ENCODE measurements at regions not wholly inside any gene's neighbourhood (a gene's known extent, or its start where the extent isn't known, plus 50 kb on each side); places are given as distances from the start of the nearest gene placed in this dataset.

DNA sequence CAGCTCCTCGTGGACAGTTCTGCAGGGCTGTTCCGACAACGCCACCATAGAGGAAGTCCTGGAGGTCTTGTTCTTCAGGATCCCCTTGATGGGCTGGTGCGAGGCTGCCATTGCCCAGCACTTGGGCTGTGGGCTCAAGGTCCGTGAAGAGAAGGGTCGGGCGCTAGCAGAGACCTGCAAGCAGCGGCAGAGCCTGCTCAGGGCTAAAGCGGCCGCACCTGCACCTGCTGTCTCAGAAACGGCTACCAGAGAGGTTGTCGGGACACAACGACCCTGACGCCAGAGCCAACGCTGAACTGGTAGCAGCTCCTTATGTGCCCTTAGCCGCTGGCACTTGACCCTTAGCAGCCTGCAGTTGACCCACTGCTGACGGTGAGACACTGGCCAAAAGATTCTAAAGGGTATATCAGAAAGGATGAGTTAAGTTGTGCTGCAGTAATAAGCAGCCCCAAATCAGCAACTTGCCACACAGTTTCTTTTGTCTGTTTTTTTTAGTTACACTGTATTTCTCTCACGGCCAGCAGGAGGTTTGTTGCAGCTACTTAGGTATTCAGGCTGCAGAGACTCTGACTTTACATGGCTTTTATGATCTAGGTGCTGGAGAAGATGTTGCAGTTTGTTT is 55.5 kb upstream of the ST6GAL2 start:
- no peak for DNase-seq

DNA sequence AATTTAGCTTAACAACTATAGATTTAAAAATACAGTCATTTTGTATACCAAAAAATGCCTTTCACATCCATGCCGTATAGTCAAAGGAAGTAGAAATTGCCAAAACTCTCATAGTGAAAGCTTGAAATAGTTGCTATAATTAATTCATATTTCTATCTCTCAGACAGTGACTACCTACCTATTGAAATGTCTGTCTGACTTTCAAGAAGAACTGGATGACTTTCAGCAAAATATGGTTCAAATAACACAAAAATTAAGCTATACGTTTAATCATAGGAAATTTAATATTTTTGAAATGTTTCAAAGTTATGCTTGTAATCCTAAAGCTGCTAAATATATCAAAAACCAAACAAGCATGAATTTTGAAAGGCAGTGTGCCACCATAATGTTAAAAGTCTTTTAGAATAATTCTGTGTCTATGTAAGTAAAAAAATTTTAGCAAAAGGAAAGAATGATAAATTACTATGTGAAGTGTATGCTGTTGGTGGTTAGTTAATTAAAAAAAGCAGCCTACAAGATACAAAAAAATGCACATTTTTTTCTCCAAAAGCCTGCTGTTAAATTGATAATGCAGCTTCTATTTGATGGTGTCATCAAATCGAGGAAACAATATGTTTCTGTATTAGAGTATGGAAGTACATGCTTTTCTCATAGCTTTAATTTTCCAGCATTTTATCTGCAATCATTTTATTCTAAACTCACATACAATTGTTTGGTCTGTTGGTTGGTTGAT is 57.7 kb upstream of the ST6GAL2 start:
- no peak for DNase-seq

DNA sequence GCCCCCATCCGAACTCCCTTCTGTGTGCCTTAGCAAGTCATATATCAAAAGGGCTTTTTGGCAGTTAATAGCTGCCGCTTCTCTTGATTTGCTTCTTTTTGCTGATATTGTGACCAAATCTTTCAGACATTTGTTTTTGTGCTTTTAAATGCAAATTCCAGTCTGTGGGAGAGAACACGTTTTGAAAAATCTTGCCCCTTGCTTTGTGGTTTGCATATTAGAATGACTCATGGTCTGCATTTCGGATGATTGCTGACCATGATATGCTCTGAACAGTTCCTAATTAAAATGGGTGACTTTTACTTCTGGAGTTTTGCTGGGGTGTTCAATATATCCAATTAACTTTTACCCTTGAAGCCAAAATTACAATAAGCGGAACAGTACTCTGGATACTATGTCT is 58.2 kb upstream of the ST6GAL2 start:
- DNase-seq = no peak

DNA sequence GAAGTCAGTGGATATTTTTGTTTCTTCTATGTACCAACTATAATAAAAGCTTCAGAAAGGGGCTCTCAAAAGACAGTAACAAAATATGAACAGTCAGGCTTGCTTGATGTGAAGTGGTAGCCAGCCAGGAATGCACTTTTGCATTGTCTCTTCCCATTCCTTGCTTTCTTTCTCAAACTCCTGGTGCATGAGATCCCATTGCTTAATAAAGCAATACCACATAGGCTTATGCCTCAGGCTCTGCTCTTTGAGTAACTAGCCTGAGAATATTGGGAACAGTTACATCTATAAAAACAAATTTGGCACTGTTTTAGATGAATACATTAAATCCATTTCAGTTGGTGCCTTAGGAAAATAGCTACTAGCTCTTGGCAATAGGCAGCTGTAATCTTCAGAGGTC is 62.6 kb upstream of the ST6GAL2 start:
- no peak for DNase-seq

DNA sequence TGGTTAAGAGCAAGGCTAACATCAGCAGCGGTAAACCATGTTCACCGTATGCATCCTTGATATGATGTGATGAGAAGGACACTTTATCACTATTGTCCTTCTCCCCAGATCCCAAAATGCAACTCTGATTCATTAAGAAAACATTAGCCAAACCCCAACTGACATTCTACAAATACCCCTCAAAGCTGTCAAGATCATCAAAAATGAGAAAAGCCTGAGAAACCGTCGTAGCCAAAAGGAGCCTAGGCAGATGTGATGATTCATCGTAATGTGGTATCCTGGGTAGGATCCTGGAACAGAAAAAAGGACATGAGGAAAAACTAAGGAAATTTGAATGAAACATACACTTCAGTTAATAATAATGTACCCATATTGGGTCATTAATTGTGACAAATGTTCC is 67.3 kb upstream of the ST6GAL2 start:
- DNase-seq = no peak

DNA sequence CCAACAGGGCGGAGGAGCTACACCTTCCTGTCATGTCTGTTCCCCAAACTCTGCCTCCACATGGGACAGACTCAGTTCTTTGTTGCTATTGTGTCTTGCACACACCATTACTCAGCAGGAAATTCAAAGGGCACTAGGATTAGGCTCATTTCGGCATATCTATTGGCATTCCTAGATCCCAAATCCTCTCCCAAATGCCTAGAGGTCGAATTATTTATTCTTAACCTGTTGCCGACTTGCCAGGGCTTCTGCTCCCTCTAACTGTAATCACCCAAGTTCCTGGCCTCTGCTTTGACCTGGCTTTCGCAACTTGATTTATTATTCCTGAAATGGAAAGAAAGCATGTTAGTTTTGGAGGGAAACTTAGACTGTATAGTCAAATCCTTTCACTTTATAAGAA is 67.8 kb upstream of the ST6GAL2 start:
- no peak for DNase-seq

DNA sequence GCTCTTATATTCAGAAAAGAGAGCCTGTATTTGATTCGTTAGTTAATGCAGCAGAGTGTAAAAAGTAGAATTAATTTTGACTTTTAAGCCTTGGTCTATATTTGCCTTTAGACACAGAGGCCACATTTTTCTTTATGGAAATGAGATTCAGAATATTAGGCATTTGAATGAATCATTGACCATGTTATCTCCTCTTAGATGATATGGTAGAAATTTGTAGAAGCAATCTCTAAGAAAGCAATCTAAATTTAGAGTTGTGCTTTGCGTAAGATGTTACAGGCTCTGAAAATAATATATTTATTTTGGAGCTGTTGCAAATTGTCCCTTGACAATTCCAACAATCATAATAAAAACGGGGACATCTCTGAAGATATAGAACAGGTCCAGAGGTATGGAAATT is 68.3 kb upstream of the ST6GAL2 start:
- DNase-seq = no peak

DNA sequence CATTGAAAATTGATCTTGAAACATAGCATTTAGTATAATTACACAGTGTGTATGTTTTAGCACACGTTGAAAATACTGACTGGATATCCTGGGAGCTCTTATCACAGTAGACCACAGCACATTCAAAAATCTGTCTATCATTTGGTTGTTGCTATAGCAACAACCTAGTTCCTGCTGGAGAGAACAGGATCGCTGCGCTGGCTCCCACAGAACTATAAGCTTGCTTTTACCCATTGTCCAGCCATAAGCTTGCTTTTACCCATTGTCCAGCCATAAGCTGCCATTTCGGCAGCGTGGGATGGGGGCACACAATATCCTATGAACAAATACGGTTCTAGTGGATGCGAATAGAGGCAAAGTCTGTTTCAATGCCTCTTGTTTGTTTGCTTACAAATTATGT is 70.4 kb upstream of the ST6GAL2 start:
- peak in 4 of 58 donors; percentile 3 to 11 (median 6) for DNase-seq

DNA sequence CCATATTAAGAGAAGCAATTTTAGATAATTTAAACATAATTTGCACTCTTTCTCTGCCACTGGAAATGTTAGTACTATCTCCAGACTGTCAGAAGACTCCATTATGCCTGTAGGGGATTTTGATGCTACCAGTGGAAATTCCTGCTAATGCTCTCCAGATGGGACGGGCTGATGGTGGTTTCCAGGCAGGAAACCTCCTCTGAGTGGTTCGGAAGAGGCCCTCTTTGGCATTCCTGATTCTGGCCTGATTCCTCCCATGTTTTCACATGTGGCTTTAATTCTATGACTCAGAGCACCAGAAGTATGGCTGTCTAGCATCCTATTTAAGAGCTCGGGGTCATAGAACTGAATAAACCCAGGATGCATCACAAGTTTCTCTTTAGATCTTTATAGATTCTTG is 70.9 kb upstream of the ST6GAL2 start:
- DNase-seq = no peak

DNA sequence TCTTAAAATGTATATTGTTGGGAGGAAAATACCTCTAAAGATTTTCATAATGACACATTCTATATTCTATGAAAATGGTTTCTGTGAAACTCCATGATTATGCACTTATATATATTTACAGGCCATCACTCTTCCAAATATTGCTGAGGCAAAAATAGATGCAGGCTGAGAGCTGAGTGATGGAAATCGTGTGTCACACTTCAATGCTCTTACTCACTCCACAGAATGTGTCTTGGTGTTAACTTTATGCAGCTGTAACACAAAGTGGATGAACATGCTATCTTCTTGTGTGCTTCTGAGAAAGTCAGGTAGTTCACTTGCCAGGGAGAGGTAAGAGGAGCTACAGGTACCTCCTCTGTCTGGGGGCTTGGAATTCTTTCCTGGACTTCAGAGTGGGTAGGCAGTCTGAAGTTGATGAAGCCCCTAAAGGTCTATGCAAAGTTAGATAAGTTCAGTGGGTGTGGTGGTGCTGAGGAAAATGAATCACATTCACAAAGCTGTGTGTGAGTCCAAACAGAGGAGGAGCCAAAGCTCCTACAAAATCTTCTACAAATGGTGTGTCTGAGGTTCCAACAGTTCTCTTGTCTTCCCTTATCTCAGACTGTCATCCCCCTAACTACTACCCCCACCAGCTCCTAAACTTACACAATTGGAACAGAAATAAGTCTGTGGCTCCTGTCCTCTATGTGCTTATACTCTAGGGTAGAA is 74.2 kb upstream of the ST6GAL2 start:
- DNase-seq = peak in 1 of 58 donors; percentile 11

DNA sequence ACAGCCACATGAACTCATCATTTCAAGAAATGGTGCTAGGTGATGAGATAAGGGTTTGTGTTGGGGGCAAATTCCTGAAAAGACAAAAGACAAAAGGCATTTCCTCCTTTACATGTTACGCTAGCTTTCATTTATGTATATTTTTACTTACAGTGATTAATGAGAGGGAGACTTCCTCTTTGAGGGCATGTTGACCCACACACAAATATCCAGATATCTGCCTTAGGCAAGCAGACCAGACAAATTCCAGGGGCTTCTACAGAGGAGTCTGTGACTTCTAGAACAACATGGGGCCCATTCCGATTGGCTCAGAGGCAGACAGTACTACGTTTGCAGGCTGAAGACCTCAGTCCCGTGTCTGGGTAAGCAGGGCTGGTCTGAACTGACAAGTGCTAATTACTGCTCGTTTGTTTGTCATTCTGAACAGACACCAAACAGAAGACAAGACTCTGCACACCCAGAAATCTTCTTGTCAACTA is 74.8 kb upstream of the ST6GAL2 start:
- DNase-seq = no peak

DNA sequence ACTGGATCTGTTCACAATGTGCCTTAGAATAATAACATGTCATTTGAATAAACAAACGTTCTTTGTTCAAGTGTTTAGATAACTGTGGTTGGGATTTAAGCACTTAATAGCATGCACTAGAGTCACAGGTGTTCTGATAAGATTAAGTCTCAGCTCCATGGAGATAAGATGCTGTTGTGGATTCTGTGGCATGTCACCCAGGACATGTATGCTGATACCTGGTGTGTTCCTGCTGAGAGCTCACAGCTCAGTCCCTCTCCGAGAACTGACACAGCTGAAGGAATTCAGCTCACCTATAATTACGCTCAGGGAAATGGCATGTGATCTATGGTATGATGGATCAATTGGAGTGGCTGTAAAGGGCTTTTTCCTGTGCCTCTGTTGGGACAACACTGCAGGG is 75.4 kb upstream of the ST6GAL2 start:
- no peak for DNase-seq

DNA sequence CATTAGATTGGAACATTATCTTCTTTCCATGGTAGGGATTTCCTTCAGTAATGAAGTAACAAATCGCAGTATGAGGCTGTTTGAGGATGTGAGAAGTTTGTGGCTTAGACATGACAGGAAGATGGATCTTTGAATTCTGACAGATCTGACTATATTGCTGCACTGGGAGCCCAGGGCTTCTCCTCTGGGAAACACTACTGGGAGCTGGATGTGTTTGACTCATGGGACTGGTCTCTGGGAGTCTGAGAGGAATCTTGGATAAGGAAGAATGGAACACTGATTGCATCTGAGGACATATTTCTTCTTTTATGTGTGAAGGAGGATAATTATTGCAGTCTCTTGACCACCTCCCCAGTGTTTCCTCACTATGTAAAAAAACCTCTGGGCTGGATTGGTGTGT is 77.2 kb upstream of the ST6GAL2 start:
- DNase-seq = no peak

DNA sequence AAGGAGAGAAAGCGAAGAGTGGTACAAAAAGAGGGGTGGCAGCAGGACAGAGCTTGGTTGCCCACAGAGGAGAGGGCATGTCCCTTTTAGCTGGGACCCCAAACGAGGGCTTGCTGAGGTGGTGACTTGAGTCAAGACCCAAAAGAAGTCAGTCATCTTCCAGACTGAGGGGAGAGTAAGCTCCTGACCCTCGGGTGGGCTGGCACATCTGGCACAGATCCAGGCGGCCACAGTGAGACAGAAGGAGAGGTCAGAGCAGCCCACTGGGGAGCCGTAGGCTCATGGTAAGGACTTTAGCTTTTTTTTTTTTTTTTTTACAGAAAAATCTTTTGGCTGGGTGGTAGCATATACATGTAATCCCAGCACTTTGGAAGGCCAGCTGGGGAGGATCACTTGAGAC is 77.9 kb upstream of the ST6GAL2 start:
- DNase-seq = no peak

DNA sequence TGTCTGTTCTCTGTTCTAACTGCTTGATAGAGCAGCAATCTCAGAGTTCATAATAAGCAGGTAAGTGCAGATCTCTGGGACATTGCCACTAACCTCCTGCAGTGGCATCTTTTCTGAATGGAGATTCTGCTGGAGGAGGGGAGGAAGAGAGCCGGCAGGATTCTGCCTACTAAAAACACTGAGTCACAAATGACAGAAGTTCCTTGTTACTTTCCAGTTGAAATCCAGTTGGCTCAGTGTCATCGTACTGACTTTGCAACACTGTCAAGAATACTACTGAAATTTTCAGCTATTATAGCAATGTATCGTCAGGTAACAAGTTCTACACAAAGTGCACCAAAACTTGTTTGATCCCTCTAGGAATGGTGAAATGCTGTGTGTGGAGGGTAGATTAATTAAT is 79.6 kb upstream of the ST6GAL2 start:
- DNase-seq = no peak

DNA sequence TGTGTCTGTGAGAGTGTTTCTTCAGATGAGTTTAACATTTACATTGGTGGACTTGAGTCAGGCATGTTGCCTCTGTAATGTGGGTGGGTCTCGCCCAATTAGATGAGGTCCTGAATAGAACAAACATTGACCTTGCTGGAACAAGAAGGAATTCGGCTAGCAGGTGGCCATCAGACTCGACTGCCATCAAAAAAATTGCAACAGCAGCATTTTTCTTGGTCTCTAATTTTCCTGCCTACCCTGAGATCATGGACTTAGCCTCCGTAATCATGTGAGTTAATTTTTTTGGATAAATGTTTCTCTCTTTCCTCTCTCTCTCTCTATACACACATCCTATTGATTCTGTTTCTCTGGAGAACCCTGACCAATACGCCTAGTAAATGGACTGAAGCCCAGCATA is 83.8 kb upstream of the ST6GAL2 start:
- DNase-seq = no peak

DNA sequence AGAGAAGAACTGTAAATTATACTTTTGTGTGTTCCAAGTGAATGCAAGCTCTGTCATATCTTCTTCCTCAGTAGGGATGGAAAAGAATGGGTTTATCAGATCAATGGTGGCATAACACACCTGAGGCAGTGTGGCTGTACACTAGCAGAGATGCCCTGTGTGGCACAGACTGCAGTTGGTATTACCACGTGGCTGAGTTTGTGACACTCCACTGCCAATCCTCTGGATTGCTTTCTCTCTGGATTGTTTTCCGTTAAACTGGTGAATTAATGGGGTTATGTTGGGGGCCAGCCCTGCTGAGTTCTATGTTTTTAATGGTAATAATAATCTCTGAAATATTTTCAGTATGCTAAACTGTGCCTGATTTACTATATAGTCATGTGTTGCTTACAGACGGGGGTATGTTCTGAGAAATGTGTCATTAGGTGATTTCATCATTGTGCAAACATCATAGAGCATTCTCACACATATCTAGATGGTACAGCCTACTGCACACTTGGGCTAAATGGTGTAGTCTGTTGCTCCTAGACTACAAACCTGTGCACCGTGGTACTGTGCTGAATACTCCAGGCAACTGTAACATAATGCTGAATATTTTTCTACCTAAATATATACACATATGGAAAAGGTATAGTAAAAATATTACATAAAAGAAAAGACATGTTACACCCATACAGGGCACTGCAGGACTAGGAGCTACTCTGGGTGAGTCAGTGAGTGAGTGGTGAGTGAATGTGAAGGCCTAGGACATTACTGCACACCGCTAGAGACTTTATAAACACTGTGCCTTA is 84.7 kb upstream of the ST6GAL2 start:
- no peak for DNase-seq

DNA sequence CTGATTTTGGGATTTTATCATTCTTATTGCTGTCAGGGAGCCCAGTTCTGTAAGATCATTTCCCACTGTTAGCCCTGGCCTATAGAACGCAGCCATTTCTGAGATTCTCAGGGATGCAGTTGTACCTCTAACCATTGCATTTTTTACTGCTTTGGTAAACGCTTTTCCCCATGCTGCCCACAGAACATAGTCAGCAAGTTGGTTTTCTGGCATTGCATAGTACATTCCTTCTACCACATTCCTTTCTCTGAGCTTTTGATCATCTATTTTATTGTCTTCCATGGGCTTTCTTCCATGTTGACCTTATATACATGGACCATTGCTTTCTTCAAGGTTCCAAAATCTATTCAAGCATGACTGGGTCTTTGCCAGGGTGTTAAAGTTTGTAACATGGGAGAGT is 86.8 kb upstream of the ST6GAL2 start:
- no peak for DNase-seq

DNA sequence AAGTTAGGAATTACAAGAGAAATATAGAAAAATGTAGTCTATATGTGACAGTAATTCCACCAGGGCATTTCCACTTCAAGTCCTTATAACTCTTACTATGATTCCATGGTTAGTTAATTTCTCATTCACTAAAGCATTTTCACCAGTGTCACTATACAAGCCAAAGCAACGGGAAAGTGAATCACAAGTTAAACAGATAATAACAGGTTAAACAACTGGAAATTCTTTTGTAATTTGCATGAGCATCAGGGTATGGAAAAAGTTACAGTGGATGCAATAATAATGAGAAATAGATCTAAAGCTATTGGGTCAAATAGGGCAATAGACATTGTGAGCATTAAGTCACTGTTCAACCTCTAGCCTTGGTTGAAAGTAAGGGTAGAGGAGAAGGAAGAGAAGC is 88.9 kb upstream of the ST6GAL2 start:
- no peak for DNase-seq

DNA sequence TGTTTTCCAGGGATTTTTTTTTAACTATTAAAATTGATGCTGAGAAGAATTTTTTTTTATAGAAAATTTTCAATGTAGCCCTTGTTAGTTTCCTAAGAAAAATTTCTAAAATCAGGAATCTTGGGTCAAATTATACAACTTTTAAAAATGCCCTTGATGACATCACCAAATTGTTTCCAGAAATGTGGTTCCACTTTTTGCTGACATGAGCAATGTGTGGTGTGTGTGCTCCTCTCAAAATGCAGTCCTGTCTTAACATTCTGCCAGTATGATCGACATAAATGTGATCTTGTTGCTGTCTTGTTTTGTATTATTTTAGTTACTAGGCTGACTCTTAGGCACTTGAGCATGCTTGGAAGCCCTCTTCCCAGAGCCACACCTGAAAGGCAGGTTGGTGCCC is 89.7 kb upstream of the ST6GAL2 start:
- DNase-seq = no peak

DNA sequence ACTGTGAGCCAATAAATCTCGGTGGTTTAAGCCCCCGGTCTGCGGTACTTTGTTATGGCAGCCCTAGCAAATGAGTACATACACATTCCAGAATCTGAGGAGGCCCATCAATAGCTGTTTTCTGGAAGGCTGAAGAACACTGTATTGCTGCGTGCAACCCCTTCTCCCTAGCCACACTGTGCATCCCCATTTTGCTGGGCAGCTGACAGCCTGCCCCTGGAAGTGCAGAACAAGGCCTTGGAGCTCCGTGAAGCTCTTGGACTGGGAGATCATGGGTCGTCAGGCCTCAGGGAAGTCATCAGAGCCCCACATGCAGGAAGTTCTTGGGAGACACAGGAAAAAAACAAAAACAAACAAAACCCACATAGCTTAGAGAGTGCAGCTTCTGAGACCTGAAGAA is 90.6 kb upstream of the ST6GAL2 start:
- DNase-seq = no peak

DNA sequence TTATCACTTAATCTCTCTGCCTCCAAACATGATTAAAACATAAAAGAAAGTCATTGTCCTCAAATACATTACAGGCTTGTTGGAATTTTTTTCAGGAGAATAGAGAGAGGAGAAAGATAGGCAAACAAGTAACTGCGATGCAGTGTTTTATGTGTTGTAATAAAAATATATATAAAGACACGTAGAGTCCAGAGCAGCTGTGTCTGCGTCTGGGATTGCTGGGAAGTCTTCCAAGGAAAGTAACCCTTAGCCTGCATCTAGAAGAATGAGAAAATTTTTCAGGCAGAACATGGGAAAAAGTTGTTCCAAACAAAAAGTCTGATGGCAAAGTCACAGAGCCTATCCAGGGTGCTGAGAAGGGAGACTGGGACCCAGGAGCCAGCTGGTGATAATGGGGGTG is 91.8 kb upstream of the ST6GAL2 start:
- no peak for DNase-seq

All from anterior cingulate cortex (tissue), 58 donors.